Right lobe of liver (tissue), 6 donors: ENCODE measurements at regions not wholly inside any gene's neighbourhood (a gene's known extent, or its start where the extent isn't known, plus 50 kb on each side); places are given as distances from the start of the nearest gene placed in this dataset.
"Not testable (repeated sequence)": the region's sequence is repeated elsewhere in the genome, so short reads cannot be mapped to it uniquely, and the experiment has no call there.

ENCODE experiments used
- ATAC-seq, 4 donors: fragments of 200-7000 bp; cut with Tn5 transposase; one replicate each; pipeline ENCODE4 v1.9.1; 2020; ENCODE audit warnings: mild to moderate bottlenecking in 4 of 4, moderate library complexity in 4 of 4
- DNase-seq, 3 donors: peaks; one replicate each; pipeline ENCODE4 v3.0.0-alpha.2; 2020
- H3K27ac ChIP-seq, 3 donors: fragments of 200-600 bp; one replicate each; pipeline ENCODE4 v1.8.0; 2022
- H3K27me3 ChIP-seq, 2 donors: fragments of 200-600 bp; one replicate each; pipeline ENCODE4 v1.8.0; 2022
- H3K36me3 ChIP-seq, 4 donors: fragments of 200-600 bp; sonication (generic) in 1 of 4; one replicate each; pipeline versions ENCODE4 v1.5.1 to v1.8.0; 2017 to 2022; ENCODE audit warnings: control low read depth in 1 of 4
- H3K4me1 ChIP-seq, 4 donors: fragments of 200-600 bp; sonication (generic) in 1 of 4; one replicate each; pipeline versions ENCODE4 v1.5.1 to v1.8.0; 2017 to 2022; ENCODE audit warnings: control low read depth in 1 of 4
- H3K4me3 ChIP-seq, 3 donors: fragments of 200-600 bp; one replicate each; pipeline ENCODE4 v1.8.0; 2022
- H3K9me3 ChIP-seq, 4 donors: fragments of 200-600 bp; sonication (generic) in 1 of 4; one replicate each; pipeline versions ENCODE4 v1.5.1 to v1.8.0; 2017 to 2022; ENCODE audit warnings: control low read depth in 1 of 4
- POLR2A ChIP-seq: fragments of 450-650 bp; IDR thresholded peaks from one replicate; pipeline ENCODE4 v1.6.1; 2017; ENCODE audit warnings: antibody characterized with exemption, mild to moderate bottlenecking
- WGBS: methylation state at CpG from one replicate; pipeline ENCODE4 v1.1.6; 2018; ENCODE audit warnings: low coverage, low lambda C conversion rate; ENCODE audit not compliant: insufficient coverage; ENCODE audit errors: missing lambda C conversion rate; 5-methylcytosine and 5-hydroxymethylcytosine counted together
- intact Hi-C, 2 donors: fragments of 100-400 bp; cut with DNase I; formaldehyde crosslinking; loops; one replicate each; pipeline versions ENCODE4 v1.11.2 to v1.14.1; 2022
- TF ChIP-seq, protein P1 (sequence below), 4 donors: fragments of 200-600 bp in 3 of 4; fragments of 450-650 bp in 1 of 4; IDR thresholded peaks; one replicate each; pipeline versions ENCODE4 v1.5.1 to v1.8.0; 2016 to 2022; ENCODE audit warnings: antibody characterized with exemption in 4 of 4, mild to moderate bottlenecking in 2 of 4
- donor health status: DM: no; HTN: yes; CAD: no.
- donor health status: DM: no; HTN: no; CAD: no.
- donor health status: DM: no; HTN: no; CAD: no.
- donor health status: DM: no; HTN: yes; CAD: no.
- donor health status: DM: no; HTN: yes; CAD: no.

DNA sequence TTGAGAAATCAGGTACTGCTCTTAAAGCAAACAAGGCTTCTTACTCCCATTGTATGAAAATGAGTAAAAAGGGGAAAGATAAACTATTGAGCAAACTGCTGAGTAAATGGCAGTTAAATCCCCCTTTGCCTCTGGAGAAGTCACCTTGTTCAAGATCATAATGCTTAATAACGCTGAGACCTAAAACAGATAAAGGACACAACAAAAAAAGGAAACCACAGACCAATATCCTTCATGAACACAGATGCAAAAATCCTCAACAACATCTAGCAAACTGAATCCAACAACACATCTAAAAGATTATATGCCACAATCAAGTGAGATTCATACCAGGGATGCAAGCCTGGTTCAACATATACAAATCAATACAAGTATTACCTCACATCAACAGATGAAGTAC is 109.0 kb upstream of the MDM1 start:
- H3K27ac ChIP-seq = no peak overlapping the region
- no peak overlapping the region for H3K4me3 ChIP-seq
- no peaks in the 10 kb centered on the region for H3K4me1 ChIP-seq
- DNase-seq (no peak), ATAC-seq (no peak)
- TF ChIP-seq, protein P1, sequence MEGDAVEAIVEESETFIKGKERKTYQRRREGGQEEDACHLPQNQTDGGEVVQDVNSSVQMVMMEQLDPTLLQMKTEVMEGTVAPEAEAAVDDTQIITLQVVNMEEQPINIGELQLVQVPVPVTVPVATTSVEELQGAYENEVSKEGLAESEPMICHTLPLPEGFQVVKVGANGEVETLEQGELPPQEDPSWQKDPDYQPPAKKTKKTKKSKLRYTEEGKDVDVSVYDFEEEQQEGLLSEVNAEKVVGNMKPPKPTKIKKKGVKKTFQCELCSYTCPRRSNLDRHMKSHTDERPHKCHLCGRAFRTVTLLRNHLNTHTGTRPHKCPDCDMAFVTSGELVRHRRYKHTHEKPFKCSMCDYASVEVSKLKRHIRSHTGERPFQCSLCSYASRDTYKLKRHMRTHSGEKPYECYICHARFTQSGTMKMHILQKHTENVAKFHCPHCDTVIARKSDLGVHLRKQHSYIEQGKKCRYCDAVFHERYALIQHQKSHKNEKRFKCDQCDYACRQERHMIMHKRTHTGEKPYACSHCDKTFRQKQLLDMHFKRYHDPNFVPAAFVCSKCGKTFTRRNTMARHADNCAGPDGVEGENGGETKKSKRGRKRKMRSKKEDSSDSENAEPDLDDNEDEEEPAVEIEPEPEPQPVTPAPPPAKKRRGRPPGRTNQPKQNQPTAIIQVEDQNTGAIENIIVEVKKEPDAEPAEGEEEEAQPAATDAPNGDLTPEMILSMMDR (IDR thresholded peaks at IDR 0.05) = no peak
- TF ChIP-seq POLR2A = no peak
- WGBS = 36% methylated on average over 1 of the region's 1 CpG
- intact Hi-C loops = no loop called here
- no peaks in the 10 kb centered on the region for H3K9me3 ChIP-seq
- H3K36me3 ChIP-seq = no peaks in the 10 kb centered on the region
- no peaks in the 10 kb centered on the region for H3K27me3 ChIP-seq

GRCh38 chr12:68442353-68442972 is 110.3 kb upstream of the MDM1 start:
- peak in 2 of 4 donors; percentile 32 to 50 for ATAC-seq
- intact Hi-C loops, H3K36me3 ChIP-seq, H3K4me1 ChIP-seq, H3K9me3 ChIP-seq, H3K27ac ChIP-seq, H3K4me3 ChIP-seq, DNase-seq, H3K27me3 ChIP-seq: not testable (repeated sequence)
- WGBS = 38% methylated on average over 2 of the region's 3 CpGs

DNA sequence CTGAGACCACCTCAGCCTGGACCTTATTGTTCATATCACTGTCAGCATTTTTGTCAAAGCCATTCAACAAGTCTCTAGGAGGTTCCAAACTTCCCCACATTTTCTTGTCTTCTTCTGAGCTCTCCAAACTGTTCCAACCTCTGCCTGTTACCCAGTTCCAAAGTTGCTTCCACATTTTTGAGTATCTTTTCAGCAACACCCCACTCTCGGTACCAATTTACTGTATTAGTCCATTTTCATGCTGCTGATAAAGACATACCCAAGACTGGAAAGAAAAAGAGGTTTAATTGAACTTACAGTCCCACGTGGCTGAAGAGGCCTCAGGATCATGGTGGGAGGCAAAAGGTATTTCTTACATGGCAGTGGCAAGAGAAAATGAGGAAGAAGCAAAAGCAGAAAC is 111.5 kb upstream of the MDM1 start:
- H3K9me3 ChIP-seq, H3K36me3 ChIP-seq, H3K27me3 ChIP-seq, H3K4me1 ChIP-seq, DNase-seq, intact Hi-C loops, H3K27ac ChIP-seq, ATAC-seq, H3K4me3 ChIP-seq: not testable (repeated sequence)
- 78% methylated on average over 2 of the region's 2 CpGs for WGBS

DNA sequence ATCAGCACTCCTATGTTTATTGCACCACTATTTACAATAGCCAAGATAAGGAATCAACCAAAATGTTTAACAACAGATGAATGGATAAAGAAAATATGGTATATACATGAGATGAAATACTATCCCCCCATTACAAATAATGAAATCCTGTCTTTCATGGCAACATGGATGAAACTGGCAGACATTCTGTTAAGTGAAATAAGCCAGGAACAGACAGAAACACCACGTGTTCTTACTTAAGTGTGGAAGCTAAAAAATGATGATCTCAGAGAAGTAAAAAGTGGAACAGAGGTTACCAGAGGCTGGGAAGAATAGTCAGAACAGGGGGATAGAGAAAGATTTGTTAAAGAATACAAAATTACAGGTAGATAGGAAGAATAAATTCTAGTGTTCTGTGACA is 113.7 kb upstream of the MDM1 start:
- Histone ChIP-seq H3K27ac (no peak overlapping the region), H3K27me3 (no peaks in the 10 kb centered on the region), H3K4me1 (peaks cover 0 to 6% (median 0%) of the 10 kb centered on the region in 4 donors), H3K4me3 (no peak overlapping the region), H3K9me3 (no peaks in the 10 kb centered on the region), H3K36me3 (no peaks in the 10 kb centered on the region)
- intact Hi-C loops = no loop called here
- no peak for TF ChIP-seq POLR2A
- TF ChIP-seq, protein P1 (IDR thresholded peaks at IDR 0.05) = no peak
- DNase-seq (no peak), ATAC-seq (no peak)
- WGBS = 14% methylated on average over 1 of the region's 1 CpG

- intact Hi-C loops = no loop called here
- Histone ChIP-seq H3K27me3 (no peaks in the 10 kb centered on the region), H3K27ac (no peak overlapping the region), H3K4me3 (no peak overlapping the region), H3K36me3 (no peaks in the 10 kb centered on the region), H3K9me3 (no peaks in the 10 kb centered on the region), H3K4me1 (peaks cover 0 to 6% (median 0%) of the 10 kb centered on the region in 4 donors)
- 70% methylated on average over 1 of the region's 1 CpG for WGBS
- ATAC-seq (no peak), DNase-seq (no peak)
- no peak for TF ChIP-seq POLR2A
- TF ChIP-seq, protein P1 (IDR thresholded peaks at IDR 0.05) = no peak
Measured at GRCh38 chr12:68446384-68446783, 114.2 kb upstream of the MDM1 start.
